IPS-15b (cell line): ENCODE measurements at regions not wholly inside any gene's neighbourhood (a gene's known extent, or its start where the extent isn't known, plus 50 kb on each side); places are given as distances from the start of the nearest gene placed in this dataset.

Experiments used
- H3K27me3 ChIP-seq: one replicate; pipeline ENCODE4 v1.6.1; 2013; ENCODE audit warnings: low read length; ENCODE audit not compliant: control insufficient read depth, insufficient read depth
- H3K36me3 ChIP-seq: one replicate; pipeline ENCODE4 v1.6.1; 2013; ENCODE audit warnings: low read length; ENCODE audit not compliant: control insufficient read depth, insufficient read depth
- H3K4me1 ChIP-seq: one replicate; pipeline ENCODE4 v1.6.1; 2013; ENCODE audit warnings: mild to moderate bottlenecking, low read length; ENCODE audit not compliant: control insufficient read depth, insufficient read depth
- H3K4me3 ChIP-seq: one replicate; pipeline ENCODE4 v1.5.1; 2013; ENCODE audit warnings: low read depth, low read length
- H3K9ac ChIP-seq: one replicate; pipeline ENCODE4 v1.6.1; 2013; ENCODE audit warnings: low read depth, mild to moderate bottlenecking, low read length
- H3K9me3 ChIP-seq: one replicate; pipeline ENCODE4 v1.6.1; 2013; ENCODE audit warnings: mild to moderate bottlenecking, low read length; ENCODE audit not compliant: control insufficient read depth, insufficient read depth

GRCh38 chr10:3497581-3497980, 287.4 kb downstream of the KLF6 start:
- H3K9ac ChIP-seq, result no peak overlapping the region
- H3K4me1 ChIP-seq, result peaks cover 17% of the 10 kb centered on the region

GRCh38 chr10:3496138-3496537, 288.9 kb downstream of the KLF6 start:
- Histone ChIP-seq H3K9ac (no peak overlapping the region), H3K9me3 (no peaks in the 10 kb centered on the region), H3K36me3 (no peaks in the 10 kb centered on the region), H3K27me3 (no peaks in the 10 kb centered on the region), H3K4me3 (no peak overlapping the region), H3K4me1 (peaks cover 17% of the 10 kb centered on the region)

More at GRCh38 chr10:3497581-3497980, 287.4 kb downstream of the KLF6 start:
- no peak overlapping the region for H3K4me3 ChIP-seq
- H3K9me3 ChIP-seq, result no peaks in the 10 kb centered on the region
- H3K36me3 ChIP-seq, result no peaks in the 10 kb centered on the region
- no peaks in the 10 kb centered on the region for H3K27me3 ChIP-seq

- peaks cover 17% of the 10 kb centered on the region for H3K4me1 ChIP-seq
- H3K27me3 ChIP-seq, result no peaks in the 10 kb centered on the region
- no peaks in the 10 kb centered on the region for H3K9me3 ChIP-seq
- H3K36me3 ChIP-seq, result no peaks in the 10 kb centered on the region
- no peak overlapping the region for H3K4me3 ChIP-seq
- no peak overlapping the region for H3K9ac ChIP-seq
Observed at GRCh38 chr10:3495281-3495680, 289.7 kb downstream of the KLF6 start.

GRCh38 chr10:3494838-3495230, 290.2 kb downstream of the KLF6 start:
- no peak overlapping the region for H3K9ac ChIP-seq
- no peaks in the 10 kb centered on the region for H3K9me3 ChIP-seq
- H3K4me1 ChIP-seq, result peaks cover 17% of the 10 kb centered on the region
- no peaks in the 10 kb centered on the region for H3K36me3 ChIP-seq
- H3K4me3 ChIP-seq, result no peak overlapping the region
- no peaks in the 10 kb centered on the region for H3K27me3 ChIP-seq

DNA sequence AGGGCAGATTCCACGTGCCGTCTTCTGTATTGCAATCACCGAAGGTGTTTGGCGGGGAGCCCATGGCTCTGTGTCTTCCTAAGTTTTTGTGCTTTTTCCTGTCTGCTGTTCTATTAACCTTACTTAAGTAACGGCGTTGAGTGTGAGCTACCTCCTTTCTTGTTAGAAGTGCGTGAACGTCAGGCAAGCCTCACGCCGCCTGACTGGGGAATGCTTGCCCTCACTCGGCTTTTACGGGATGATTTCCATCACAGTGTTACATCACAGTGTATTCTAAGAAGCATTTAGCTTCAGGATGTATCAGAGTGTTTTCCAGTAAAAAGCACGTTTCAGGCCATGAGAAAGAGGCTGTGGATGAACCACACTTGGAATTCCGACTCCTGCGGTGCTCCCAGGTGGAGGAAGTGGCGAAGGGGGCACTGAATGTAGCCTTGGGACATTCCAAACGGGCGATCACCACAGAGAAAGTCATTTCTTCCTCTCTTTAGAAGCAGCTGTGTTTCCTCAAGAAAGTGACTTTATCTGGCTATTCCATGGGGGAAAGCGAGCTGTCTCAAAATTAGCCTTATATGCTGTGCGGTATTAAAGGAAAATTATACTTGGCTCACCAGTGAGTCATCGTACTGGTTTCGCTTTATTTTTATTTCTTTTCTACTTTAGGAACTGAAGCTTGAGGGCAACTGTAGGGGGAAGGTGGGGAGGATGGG, 290.7 kb downstream of the KLF6 start:
- H3K4me3 ChIP-seq, result no peak overlapping the region

DNA sequence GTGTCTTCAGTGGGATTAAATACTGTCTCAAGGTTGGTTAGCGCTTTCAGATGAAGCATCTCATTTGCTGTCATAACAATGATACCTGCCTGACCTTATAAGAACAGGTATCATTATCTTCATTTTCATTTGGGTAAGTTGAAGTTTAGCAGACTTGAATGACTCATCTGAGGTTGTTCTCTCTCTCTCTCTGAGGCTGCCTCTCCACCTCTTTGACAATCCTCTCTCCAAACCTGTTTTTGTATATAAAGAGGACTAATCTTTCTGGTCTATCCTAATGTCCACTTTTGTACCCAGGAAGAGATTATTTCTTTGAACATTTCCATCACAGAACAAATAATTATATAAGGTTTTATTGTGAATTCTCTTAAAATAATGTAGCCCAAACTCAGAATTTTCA, 291.4 kb downstream of the KLF6 start:
- Histone ChIP-seq H3K36me3 (no peaks in the 10 kb centered on the region), H3K9ac (no peak overlapping the region)

More for the DNA sequence above, 290.7 kb downstream of the KLF6 start:
- H3K36me3 ChIP-seq, result no peaks in the 10 kb centered on the region
- peaks cover 17% of the 10 kb centered on the region for H3K4me1 ChIP-seq
- H3K9me3 ChIP-seq, result no peaks in the 10 kb centered on the region
- no peaks in the 10 kb centered on the region for H3K27me3 ChIP-seq
- no peak overlapping the region for H3K9ac ChIP-seq

GRCh38 chr10:3491571-3491970, 293.4 kb downstream of the KLF6 start:
- Histone ChIP-seq H3K4me1 (peaks cover 11% of the 10 kb centered on the region), H3K9ac (no peak overlapping the region), H3K4me3 (no peak overlapping the region), H3K27me3 (no peaks in the 10 kb centered on the region), H3K9me3 (no peaks in the 10 kb centered on the region), H3K36me3 (no peaks in the 10 kb centered on the region)

More for the DNA sequence above, 291.4 kb downstream of the KLF6 start:
- H3K9me3 ChIP-seq, result no peaks in the 10 kb centered on the region
- no peaks in the 10 kb centered on the region for H3K27me3 ChIP-seq
- no peak overlapping the region for H3K4me3 ChIP-seq
- H3K4me1 ChIP-seq, result peaks cover 17% of the 10 kb centered on the region

GRCh38 chr10:3487228-3487627, 297.8 kb downstream of the KLF6 start:
- no peaks in the 10 kb centered on the region for H3K27me3 ChIP-seq
- peaks cover 2% of the 10 kb centered on the region for H3K4me1 ChIP-seq
- no peak overlapping the region for H3K4me3 ChIP-seq
- H3K9me3 ChIP-seq, result no peaks in the 10 kb centered on the region
- H3K36me3 ChIP-seq, result no peaks in the 10 kb centered on the region
- H3K9ac ChIP-seq, result no peak overlapping the region

- Histone ChIP-seq H3K4me3 (no peak overlapping the region), H3K36me3 (no peaks in the 10 kb centered on the region), H3K27me3 (no peaks in the 10 kb centered on the region), H3K9me3 (no peaks in the 10 kb centered on the region), H3K9ac (no peak overlapping the region), H3K4me1 (peaks cover 5% of the 10 kb centered on the region)
Observed at GRCh38 chr10:3486346-3487065, 298.5 kb downstream of the KLF6 start.

DNA sequence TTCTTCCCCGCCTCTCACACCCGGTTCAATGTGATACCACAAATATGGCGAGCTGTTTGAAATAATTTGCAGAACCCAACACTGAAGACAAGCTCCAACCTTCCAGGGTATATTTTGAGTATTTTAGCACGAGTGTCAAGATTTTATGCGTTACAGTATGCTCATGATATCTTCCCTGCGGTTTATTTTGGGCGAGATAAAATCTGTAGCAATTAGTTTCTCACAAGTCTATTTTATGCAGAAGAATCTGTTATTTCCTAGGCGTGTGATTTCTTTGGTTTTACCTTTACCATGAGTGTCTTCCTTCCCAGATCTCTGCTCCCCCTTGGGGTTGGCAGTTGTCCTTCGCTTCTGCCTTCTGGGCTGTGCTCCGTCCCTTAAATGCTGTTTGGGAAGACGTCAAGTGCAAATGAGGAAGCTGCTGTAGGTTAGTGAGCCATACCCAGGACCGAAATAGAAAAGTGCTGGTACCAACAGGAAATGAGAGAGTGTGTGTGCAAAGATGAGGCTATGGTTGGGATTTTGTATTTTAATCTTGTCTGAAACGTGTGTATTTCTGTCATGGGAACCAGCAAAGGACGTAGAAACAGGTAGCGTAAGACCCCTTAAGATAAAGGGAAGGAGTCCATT, 299.8 kb downstream of the KLF6 start:
- no peak overlapping the region for H3K4me3 ChIP-seq
- H3K4me1 ChIP-seq, result peaks cover 5% of the 10 kb centered on the region
- no peaks in the 10 kb centered on the region for H3K9me3 ChIP-seq
- no peaks in the 10 kb centered on the region for H3K36me3 ChIP-seq
- H3K9ac ChIP-seq, result no peak overlapping the region
- H3K27me3 ChIP-seq, result no peaks in the 10 kb centered on the region

- no peaks in the 10 kb centered on the region for H3K27me3 ChIP-seq
- no peak overlapping the region for H3K4me3 ChIP-seq
- H3K4me1 ChIP-seq, result peaks cover 5% of the 10 kb centered on the region
- H3K9me3 ChIP-seq, result no peaks in the 10 kb centered on the region
- H3K9ac ChIP-seq, result no peak overlapping the region
- H3K36me3 ChIP-seq, result no peaks in the 10 kb centered on the region
Observed at GRCh38 chr10:3484306-3485056, 300.5 kb downstream of the KLF6 start.
